ENCODE measurements at regions not wholly inside any gene's neighbourhood (a gene's known extent, or its start where the extent isn't known, plus 50 kb on each side); places are given as distances from the start of the nearest gene placed in this dataset.

DNA sequence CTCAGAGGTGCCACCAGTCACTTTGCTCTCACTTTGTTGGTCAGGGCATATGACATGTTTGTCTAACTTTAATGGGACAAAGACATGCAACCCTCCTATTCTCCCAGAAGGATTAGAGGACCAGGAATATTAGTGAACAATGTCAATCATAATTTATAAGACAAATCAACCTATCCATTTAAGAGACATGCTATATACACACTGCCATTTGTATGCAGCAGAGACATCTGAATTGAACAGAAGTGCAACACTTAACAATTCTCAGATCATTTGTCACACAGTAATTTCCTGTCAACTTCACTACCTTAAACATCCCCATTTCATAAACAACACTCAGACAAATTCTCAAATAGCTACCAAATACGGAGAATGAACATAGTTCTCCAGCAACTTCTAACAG, 273.6 kb upstream of the RGMB start:
- H2AK5ac ChIP-seq (ENCODE audit: low read depth, low read length): no peak overlapping the region
- dilution Hi-C loops (cut with HindIII; ENCODE audit: low sequenced_read_pairs, unreplicated experiment) (no loop called here), in situ Hi-C loops (cut with MboI; ENCODE audit: low sequenced_read_pairs) (no loop called here), intact Hi-C loops (cut with micrococcal nuclease) (no loop called here)
- H3K23ac ChIP-seq (ENCODE audit: low read depth, low read length): no peak overlapping the region
- peaks cover 4% of the 10 kb centered on the region; the same call in 1 of the 2 replicates for H3K9me1 ChIP-seq (ENCODE audit: insufficient read depth, low read length)
- no TSS peak for BruUV-seq (replicated peaks)
- H3K4me1 ChIP-seq (ENCODE audit: control insufficient read depth, insufficient read depth, low read length): peaks cover 6% of the 10 kb centered on the region
- H2AFZ ChIP-seq (replicated peaks; ENCODE audit: low read length, poor library complexity): no peak overlapping the region
- ChIA-PET CTCF (interaction anchor here (1.1 kb wide), 1 partner anchor 13 kb away, joined by 3 read pairs; no protein-coding TSS in a partner anchor), POLR2A (ENCODE audit: unreplicated experiment) (no interaction called here)
- H3K56ac ChIP-seq (ENCODE audit: extremely low read depth, insufficient read depth, low read length): no peak overlapping the region
- H3K9me3 ChIP-seq (ENCODE audit: control insufficient read depth, insufficient read depth, low read length): no peaks in the 10 kb centered on the region
- H3K79me1 ChIP-seq (ENCODE audit: low read depth in 1 of 2, low read length in 2 of 2): no peaks in the 10 kb centered on the region
- H2BK120ac ChIP-seq (ENCODE audit: low read depth, low read length): no peak overlapping the region
- no peaks in the 10 kb centered on the region for H3K36me3 ChIP-seq (ENCODE audit: control insufficient read depth, insufficient read depth, low read length)
- no peak overlapping the region for H3K27ac ChIP-seq (ENCODE audit: insufficient read depth, low read length)
- no peaks in the 10 kb centered on the region for H3K27me3 ChIP-seq (ENCODE audit: control insufficient read depth, insufficient read depth, low read length)
- no peak overlapping the region for H3K14ac ChIP-seq (replicated peaks; ENCODE audit: low read depth, low read length)
- no peaks in the 10 kb centered on the region for H4K20me1 ChIP-seq (ENCODE audit: insufficient read depth, low read length)
- H2AK9ac ChIP-seq (replicated peaks; ENCODE audit: low read depth, low read length, poor library complexity): no peak overlapping the region
- no peak overlapping the region for H4K5ac ChIP-seq (ENCODE audit: low read depth, low read length)
- no peak overlapping the region for H3K18ac ChIP-seq (ENCODE audit: low read depth, low read length)
- DNase-seq: no peak
- H2BK20ac ChIP-seq (ENCODE audit: low read depth, low read length): no peak overlapping the region
- no peak for ATAC-seq (ENCODE audit: low read depth)
- H4K8ac ChIP-seq (ENCODE audit: low read depth in 2 of 2, low read length in 2 of 2): no peak overlapping the region
- H3K9ac ChIP-seq (ENCODE audit: low read depth, low read length): no peak overlapping the region
- H3K4ac ChIP-seq (ENCODE audit: low read depth, low read length): no peak overlapping the region
- H3K4me2 ChIP-seq (ENCODE audit: low read depth, low read length): no peak overlapping the region
- no peak for TF ChIP-seq POLR2A (IDR thresholded peaks at IDR 0.05; ENCODE audit: low read depth, low read length)
- TF ChIP-seq MAFK (IDR thresholded peaks at IDR 0.05; ENCODE audit: low read depth, low read length): no peak
- TF ChIP-seq SMC3 (IDR thresholded peaks at IDR 0.05; ENCODE audit: low read depth, low read length): no peak
- no peak for TF ChIP-seq FOS (IDR thresholded peaks at IDR 0.05; ENCODE audit: low read depth, low read length)
- no peak for TF ChIP-seq MAZ (IDR thresholded peaks at IDR 0.05; ENCODE audit: borderline replicate concordance, low read depth, low read length)
- TF ChIP-seq, protein P1, sequence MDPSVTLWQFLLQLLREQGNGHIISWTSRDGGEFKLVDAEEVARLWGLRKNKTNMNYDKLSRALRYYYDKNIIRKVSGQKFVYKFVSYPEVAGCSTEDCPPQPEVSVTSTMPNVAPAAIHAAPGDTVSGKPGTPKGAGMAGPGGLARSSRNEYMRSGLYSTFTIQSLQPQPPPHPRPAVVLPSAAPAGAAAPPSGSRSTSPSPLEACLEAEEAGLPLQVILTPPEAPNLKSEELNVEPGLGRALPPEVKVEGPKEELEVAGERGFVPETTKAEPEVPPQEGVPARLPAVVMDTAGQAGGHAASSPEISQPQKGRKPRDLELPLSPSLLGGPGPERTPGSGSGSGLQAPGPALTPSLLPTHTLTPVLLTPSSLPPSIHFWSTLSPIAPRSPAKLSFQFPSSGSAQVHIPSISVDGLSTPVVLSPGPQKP (IDR thresholded peaks at IDR 0.05; ENCODE audit: borderline replicate concordance, low read depth, low read length): no peak
- no peak for TF ChIP-seq RCOR1 (IDR thresholded peaks at IDR 0.05; ENCODE audit: insufficient replicate concordance, low read length)
- TF ChIP-seq CEBPB (IDR thresholded peaks at IDR 0.05; ENCODE audit: low read depth, low read length): no peak
- TF ChIP-seq RFX5 (IDR thresholded peaks at IDR 0.05; ENCODE audit: low read depth, low read length): no peak
- TF ChIP-seq MXI1 (IDR thresholded peaks at IDR 0.05; ENCODE audit: borderline replicate concordance, low read depth, low read length): no peak
- TF ChIP-seq, protein P2, sequence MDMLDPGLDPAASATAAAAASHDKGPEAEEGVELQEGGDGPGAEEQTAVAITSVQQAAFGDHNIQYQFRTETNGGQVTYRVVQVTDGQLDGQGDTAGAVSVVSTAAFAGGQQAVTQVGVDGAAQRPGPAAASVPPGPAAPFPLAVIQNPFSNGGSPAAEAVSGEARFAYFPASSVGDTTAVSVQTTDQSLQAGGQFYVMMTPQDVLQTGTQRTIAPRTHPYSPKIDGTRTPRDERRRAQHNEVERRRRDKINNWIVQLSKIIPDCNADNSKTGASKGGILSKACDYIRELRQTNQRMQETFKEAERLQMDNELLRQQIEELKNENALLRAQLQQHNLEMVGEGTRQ (IDR thresholded peaks at IDR 0.05; ENCODE audit: low read depth, low read length): no peak
- TF ChIP-seq RAD21 (IDR thresholded peaks at IDR 0.05; ENCODE audit: low read length): no peak
- no peak for TF ChIP-seq CHD1 (IDR thresholded peaks at IDR 0.05; ENCODE audit: low read depth, low read length)
- TF ChIP-seq, protein P3, sequence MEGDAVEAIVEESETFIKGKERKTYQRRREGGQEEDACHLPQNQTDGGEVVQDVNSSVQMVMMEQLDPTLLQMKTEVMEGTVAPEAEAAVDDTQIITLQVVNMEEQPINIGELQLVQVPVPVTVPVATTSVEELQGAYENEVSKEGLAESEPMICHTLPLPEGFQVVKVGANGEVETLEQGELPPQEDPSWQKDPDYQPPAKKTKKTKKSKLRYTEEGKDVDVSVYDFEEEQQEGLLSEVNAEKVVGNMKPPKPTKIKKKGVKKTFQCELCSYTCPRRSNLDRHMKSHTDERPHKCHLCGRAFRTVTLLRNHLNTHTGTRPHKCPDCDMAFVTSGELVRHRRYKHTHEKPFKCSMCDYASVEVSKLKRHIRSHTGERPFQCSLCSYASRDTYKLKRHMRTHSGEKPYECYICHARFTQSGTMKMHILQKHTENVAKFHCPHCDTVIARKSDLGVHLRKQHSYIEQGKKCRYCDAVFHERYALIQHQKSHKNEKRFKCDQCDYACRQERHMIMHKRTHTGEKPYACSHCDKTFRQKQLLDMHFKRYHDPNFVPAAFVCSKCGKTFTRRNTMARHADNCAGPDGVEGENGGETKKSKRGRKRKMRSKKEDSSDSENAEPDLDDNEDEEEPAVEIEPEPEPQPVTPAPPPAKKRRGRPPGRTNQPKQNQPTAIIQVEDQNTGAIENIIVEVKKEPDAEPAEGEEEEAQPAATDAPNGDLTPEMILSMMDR (conservative IDR thresholded peaks at IDR 0.05; ENCODE audit: low read depth, low read length): no peak
- no peak overlapping the region for H2BK5ac ChIP-seq (ENCODE audit: low read depth, low read length, poor library complexity, severe bottlenecking)
- no peak overlapping the region for H2BK15ac ChIP-seq (ENCODE audit: low read depth, low read length)
- no peak overlapping the region for H4K91ac ChIP-seq (ENCODE audit: insufficient read depth, low read depth, low read length)
- no peak overlapping the region for H3K4me3 ChIP-seq (ENCODE audit: insufficient read depth, low read depth, low read length)
- no CpG with 5 or more reads among the region's 1 CpG for WGBS, 2 experiments (ENCODE audit: extremely low coverage in 2 of 2, insufficient read length in 1 of 2)
